Calu3 (cell line): ENCODE measurements at regions not wholly inside any gene's neighbourhood (a gene's known extent, or its start where the extent isn't known, plus 50 kb on each side); places are given as distances from the start of the nearest gene placed in this dataset.

Experiments used
- BruUV-seq: library from RNA; stranded (reverse); fragments of 400-500 nt; replicated peaks from 2 replicates; lab custom pipeline; 2021; lab: Mats Ljungman, UMichigan
- CTCF ChIA-PET: fragments of 300-600 bp; sonication (Branson Sonifier 250); formaldehyde crosslinking; loops from one replicate; lab custom pipeline; 2022; ENCODE audit warnings: antibody characterized with exemption; lab: Charles Lee
- DNase-seq: peaks from one replicate; pipeline ENCODE4 v3.0.0; 2022
- H3K27ac Mint-ChIP-seq: one replicate; pipeline ENCODE4 v1.8.0; 2022; ENCODE audit warnings: mixed read lengths; ENCODE audit not compliant: unreplicated experiment
- H3K27me3 Mint-ChIP-seq: one replicate; pipeline ENCODE4 v1.8.0; 2022; ENCODE audit warnings: mixed read lengths; ENCODE audit not compliant: unreplicated experiment
- H3K36me3 Mint-ChIP-seq: one replicate; pipeline ENCODE4 v1.8.0; 2022; ENCODE audit warnings: mild to moderate bottlenecking, moderate library complexity, mixed read lengths; ENCODE audit not compliant: insufficient read depth, unreplicated experiment
- H3K4me1 Mint-ChIP-seq: one replicate; pipeline ENCODE4 v1.8.0; 2022; ENCODE audit warnings: mild to moderate bottlenecking, low read depth, mixed read lengths; ENCODE audit not compliant: unreplicated experiment
- H3K4me3 Mint-ChIP-seq: one replicate; pipeline ENCODE4 v1.8.0; 2022; ENCODE audit warnings: mild to moderate bottlenecking, low read depth, moderate library complexity, mixed read lengths; ENCODE audit not compliant: unreplicated experiment
- H3K9me3 Mint-ChIP-seq: one replicate; pipeline ENCODE4 v1.8.0; 2022; ENCODE audit warnings: low read depth, mixed read lengths; ENCODE audit not compliant: unreplicated experiment
- CTCF ChIP-seq: fragments of 200-600 bp; IDR thresholded peaks from one replicate; pipeline ENCODE4 v1.8.0; 2022; ENCODE audit warnings: antibody characterized with exemption; ENCODE audit not compliant: unreplicated experiment
- intact Hi-C: fragments of 100-400 bp; cut with micrococcal nuclease; formaldehyde crosslinking; loops from one replicate; pipeline ENCODE4 v1.10.0; 2022; ENCODE audit not compliant: unreplicated experiment

GRCh38 chr5:155689406-155689805 is 637.6 kb upstream of the SGCD start:
- DNase-seq: no peak
- no peaks in the 10 kb centered on the region for H3K27me3 Mint-ChIP-seq
- CTCF ChIA-PET: no interaction called here
- peaks cover 13% of the 10 kb centered on the region for H3K9me3 Mint-ChIP-seq
- no peak overlapping the region for H3K27ac Mint-ChIP-seq
- H3K36me3 Mint-ChIP-seq: no peaks in the 10 kb centered on the region
- TF ChIP-seq CTCF: no peak
- H3K4me3 Mint-ChIP-seq: no peak overlapping the region
- BruUV-seq: no TSS peak
- intact Hi-C loops: no loop called here
- H3K4me1 Mint-ChIP-seq: no peaks in the 10 kb centered on the region

GRCh38 chr5:155696362-155696761 is 630.6 kb upstream of the SGCD start:
- Mint-ChIP-seq H3K36me3 (no peaks in the 10 kb centered on the region), H3K27me3 (no peaks in the 10 kb centered on the region), H3K4me1 (no peaks in the 10 kb centered on the region), H3K9me3 (peaks cover 10% of the 10 kb centered on the region), H3K27ac (no peak overlapping the region), H3K4me3 (no peak overlapping the region)
- TF ChIP-seq CTCF: no peak
- no TSS peak for BruUV-seq
- intact Hi-C loops: no loop called here
- CTCF ChIA-PET: no interaction called here
- no peak for DNase-seq

GRCh38 chr5:155697236-155697635 is 629.7 kb upstream of the SGCD start:
- Mint-ChIP-seq H3K36me3 (no peaks in the 10 kb centered on the region), H3K4me1 (no peaks in the 10 kb centered on the region), H3K9me3 (peaks cover 10% of the 10 kb centered on the region), H3K27ac (no peak overlapping the region), H3K27me3 (no peaks in the 10 kb centered on the region), H3K4me3 (no peak overlapping the region)
- intact Hi-C loops: no loop called here
- no peak for DNase-seq
- TF ChIP-seq CTCF: no peak
- CTCF ChIA-PET: no interaction called here
- BruUV-seq: no TSS peak

- DNase-seq: no peak
- CTCF ChIA-PET: no interaction called here
- no peaks in the 10 kb centered on the region for H3K4me1 Mint-ChIP-seq
- intact Hi-C loops: no loop called here
- H3K4me3 Mint-ChIP-seq: no peak overlapping the region
- no peak for TF ChIP-seq CTCF
- H3K36me3 Mint-ChIP-seq: no peaks in the 10 kb centered on the region
- H3K27me3 Mint-ChIP-seq: no peaks in the 10 kb centered on the region
- no peak overlapping the region for H3K27ac Mint-ChIP-seq
- peaks cover 18% of the 10 kb centered on the region for H3K9me3 Mint-ChIP-seq
- no TSS peak for BruUV-seq
These were observed 627.6 kb upstream of the SGCD start for GRCh38 chr5:155699385-155699784.
